HG02759 (cell line): ENCODE measurements at regions not wholly inside any gene's neighbourhood (a gene's known extent, or its start where the extent isn't known, plus 50 kb on each side); places are given as distances from the start of the nearest gene placed in this dataset.
"Not testable (repeated sequence)": the region's sequence is repeated elsewhere in the genome, so short reads cannot be mapped to it uniquely, and the experiment has no call there.

Experiments
- ATAC-seq: cut with Tn5 transposase; IDR thresholded peaks from one replicate; pipeline ENCODE4 v1.9.1; 2021; ENCODE audit warnings: mild to moderate bottlenecking, moderate library complexity; ENCODE audit not compliant: unreplicated experiment

- no peak for ATAC-seq
Observed at GRCh38 chr2:76178610-76179009, 467.9 kb upstream of the GCFC2 start.

DNA sequence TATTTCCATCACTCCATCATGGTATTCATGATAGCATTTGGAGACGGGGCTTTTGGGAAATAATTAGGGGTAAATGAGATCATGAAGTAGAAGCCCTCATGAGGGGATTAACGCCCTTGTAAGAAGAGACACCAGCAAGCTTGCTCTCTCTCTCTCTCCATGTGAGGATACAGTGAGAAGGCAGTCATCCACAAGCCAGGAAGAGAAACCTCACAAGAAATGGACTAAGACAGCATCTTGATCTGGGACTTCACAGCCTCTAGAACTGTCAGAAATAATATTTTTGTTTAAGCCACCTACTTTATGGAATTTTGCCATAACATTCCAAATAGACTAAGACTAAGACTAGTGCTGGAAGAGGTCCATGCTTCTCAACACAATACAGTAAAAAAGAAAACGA is 464.6 kb upstream of the GCFC2 start:
- no peak for ATAC-seq

DNA sequence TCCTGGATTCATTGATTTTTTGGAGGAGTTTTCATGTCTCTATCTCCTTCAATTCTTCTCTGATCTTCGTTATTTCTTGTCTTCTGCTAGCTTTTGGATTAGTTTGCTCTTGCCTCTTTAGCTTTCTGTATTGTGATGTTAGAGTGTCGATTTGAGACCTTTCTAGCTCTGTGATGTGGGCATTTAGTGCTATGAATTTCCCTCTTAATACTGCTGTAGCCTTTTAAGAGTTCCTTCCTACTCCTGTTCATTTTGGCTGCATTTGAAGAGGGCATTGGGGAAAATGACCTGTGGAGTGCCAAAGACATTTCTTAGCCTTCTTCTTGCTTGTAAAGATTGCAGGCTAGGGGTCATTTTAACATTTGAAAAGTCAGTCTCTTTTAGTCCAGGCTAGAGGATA is 463.8 kb upstream of the GCFC2 start:
- ATAC-seq, result no peak

GRCh38 chr2:76173206-76173605 is 462.5 kb upstream of the GCFC2 start:
- ATAC-seq, result not testable (repeated sequence)

DNA sequence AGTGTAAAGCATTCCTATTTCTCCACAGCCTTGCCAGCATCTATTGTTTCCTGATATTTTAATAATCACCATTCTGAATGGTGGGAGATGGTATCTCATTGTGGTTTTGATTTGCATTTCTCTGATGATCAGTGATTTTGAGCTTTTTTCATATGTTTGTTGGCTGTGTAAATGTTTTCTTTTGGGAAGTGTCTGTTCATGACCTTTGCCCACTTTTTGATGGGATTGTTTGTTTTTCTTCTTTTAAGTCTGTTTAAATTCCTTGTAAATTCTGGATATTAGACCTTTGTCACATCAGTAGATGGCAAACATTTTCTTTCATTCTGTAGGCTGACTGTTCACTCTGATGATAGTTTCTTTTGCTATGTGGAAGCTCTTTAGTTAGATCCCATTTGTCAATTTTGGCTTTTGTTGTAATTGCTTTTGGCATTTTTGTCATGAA is 461.5 kb upstream of the GCFC2 start:
- ATAC-seq, result not testable (repeated sequence)

- ATAC-seq, result no peak
Observed at GRCh38 chr2:76170856-76171255, 460.1 kb upstream of the GCFC2 start.

DNA sequence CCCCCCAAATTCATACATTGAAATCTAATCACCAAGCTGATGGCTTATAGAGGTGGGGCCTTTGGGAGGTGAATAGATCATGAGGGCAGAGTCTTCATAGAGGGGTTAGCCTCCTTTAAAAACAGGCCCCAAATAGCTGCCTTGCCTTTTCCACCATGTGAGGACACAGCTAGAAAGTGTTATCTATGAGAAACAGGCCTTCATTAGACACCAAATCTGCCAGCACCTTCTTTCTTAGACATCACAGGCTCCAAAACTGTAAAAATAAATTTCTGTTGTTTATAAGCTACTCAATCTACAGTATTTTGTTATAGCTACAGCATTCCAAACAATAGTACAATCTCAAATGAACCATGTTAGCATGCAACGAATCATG is 459.3 kb upstream of the GCFC2 start:
- ATAC-seq, result no peak

DNA sequence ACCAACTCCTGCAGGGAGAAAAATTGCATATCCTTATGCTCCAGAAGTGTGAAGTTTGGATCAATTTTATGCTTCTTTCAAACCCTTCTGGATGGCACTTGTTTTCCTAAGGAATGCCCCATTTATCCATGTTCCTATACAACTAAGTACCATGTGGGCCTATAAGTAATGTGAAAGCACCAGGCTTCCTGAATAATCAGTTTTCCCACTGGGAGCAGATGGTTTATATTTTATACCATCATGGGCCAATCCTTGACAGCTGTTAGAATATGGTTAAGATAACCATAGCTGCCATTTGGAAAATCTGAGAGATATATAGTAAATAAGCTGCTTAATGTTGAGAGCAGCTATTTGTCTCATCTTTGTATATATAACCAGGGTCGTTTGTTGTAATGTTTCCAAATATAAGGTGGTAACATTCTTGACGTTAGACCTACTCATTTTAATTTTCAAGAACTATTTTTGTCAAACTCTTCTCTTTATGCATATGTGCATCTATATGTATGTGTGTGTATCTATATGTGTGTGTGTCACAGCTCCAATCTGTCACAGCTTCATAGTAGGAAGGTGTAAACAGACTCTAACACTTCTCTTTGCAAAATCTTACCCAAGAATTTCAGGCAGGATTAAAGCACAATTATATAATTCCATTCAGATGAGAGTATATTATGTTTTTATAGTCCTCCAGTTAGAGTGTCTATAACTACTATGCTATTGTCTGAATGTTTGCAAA is 458.7 kb upstream of the GCFC2 start:
- ATAC-seq, result no peak

DNA sequence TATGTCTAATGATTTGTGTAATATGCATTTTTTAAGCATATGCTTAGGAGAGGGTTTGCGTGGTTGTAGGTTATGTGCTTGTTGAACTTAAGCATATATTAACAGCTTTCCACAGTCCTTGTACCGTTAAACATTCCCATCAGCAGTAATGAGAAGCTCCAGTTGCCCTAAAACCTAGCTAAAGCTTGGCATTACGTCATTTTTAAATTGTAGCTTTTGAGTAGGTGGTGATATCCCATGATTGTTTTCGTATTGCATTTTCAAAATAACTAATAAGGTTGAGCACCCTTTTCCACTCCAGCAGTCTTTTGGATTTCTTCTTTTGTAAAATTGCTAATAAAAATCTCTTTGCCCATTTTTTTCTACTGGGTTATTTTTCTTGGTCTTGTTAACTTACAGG is 453.1 kb upstream of the GCFC2 start:
- ATAC-seq, result no peak

DNA sequence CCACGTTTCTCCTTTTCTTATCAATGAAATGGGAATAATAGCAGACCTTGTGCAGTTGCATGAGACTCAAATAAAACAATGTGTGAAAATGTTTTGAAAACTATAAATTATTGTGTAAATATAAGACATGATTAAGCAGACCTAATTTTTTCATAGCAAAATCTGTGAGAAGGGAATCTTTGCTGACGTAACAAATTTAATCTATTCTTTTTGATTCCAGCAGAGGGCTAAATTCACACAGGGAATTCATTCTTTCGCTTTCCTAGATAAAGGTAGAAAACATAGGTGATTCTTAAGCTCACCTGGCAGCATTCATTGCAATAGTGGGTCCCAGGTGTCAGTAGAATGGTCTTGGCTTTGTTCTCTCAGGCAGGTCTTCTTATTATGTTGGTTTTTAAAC is 450.0 kb upstream of the GCFC2 start:
- no peak for ATAC-seq

DNA sequence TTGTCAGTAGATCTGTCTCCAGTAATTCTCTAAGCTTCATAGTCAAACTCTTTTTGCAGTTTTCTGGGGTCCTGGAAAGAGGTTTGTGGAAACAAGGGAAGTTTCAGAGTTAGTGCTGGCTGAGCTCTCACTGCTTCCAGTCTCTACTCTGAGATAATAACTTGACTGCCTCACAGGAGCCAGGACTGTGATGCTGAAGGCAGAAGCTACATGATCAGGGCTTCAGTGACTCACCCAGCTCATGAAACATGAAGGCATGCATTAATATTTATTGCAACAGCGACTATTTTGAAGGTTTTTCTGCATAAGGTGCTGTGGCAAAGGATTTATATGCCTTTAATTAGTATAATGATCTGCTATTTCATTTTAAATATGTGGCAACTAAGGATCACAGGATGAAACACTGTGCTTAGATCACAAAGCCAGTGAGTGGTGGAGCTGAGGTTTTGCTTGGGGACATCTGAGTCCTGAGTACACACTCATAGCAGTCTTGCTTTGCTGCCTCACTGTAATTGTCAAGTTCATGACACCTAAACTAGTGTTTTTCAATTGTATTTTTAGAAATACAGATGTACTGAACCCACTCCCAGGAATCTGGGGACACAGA is 448.4 kb upstream of the GCFC2 start:
- ATAC-seq, result no peak

DNA sequence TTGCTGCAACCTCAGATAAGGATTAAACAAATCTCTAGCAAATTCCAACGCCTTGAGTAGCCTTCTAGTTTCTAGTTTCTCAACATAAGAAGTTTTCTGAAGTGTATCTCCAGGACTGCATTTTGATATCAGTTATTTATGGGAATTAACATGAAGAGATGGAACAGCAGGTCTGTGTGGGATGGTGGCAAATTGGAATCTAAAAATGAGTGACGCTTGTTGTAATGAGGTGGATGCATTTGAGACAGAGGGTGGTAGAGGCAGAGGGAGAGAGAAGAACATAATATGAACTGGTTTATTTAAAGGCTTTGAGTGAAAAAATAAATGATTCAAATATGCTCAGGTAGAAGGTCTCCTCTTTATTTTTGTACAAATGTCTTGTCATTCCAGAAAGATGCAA is 446.8 kb upstream of the GCFC2 start:
- ATAC-seq, result no peak

DNA sequence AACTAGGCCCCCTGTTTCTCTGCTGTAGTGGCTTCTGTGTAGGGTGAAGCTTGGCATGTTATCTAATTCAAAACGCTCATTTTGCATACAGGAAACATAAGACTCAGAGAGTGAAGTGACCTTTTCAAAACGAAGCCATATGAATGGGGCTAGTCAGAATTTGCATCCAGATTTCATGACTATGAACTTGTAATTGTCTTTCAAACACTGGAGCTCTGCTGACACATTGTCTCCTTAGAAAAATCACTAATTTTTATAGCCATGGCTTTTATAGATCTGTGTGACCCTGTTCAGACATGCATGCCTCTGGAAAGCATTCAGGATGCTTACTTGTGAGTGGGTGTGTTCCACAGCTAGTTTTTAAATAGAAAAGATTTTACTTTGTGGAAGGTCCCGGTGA is 444.3 kb upstream of the GCFC2 start:
- no peak for ATAC-seq

- no peak for ATAC-seq
Observed at GRCh38 chr2:76149846-76150245, 439.1 kb upstream of the GCFC2 start.

DNA sequence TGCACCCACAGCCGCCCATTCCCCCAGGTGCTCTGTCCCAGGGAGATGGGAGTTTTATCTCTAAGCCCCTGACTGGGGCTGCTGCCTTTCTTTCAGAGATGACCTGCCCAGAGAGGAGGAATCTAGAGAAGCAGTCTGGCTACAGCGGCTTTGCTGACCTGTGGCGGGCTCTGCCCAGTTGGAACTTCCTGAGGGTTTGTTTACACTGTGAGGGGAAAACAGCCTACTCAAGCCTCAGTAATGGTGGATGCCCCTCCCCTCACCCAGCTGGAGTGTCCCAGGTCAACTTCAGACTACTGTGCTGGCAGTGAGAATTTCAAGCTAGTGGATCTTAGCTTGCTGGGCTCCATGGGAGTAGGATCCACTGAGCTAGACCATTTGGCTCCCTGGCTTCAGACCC is 428.6 kb upstream of the GCFC2 start:
- not testable (repeated sequence) for ATAC-seq

GRCh38 chr2:76128622-76129021 is 417.9 kb upstream of the GCFC2 start:
- no peak for ATAC-seq

DNA sequence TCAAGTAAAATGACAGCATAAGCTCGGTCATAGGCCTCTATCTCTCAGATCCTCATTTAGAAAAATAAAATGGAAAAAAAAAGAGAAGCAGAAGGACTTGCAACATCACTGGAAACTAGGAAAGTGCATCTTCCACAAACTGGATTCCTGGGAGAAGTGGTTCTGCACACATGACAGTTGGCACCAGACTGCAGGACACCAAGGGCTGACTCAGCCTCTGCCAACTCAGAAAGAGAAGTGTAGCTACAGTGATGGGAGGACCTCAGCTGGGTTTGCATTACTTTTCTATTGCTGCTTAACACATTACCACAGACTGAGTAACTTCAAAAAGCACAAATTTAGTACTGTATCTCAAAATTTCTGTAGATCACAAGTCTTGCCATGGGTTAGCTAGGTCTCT is 409.5 kb upstream of the GCFC2 start:
- ATAC-seq, result no peak

DNA sequence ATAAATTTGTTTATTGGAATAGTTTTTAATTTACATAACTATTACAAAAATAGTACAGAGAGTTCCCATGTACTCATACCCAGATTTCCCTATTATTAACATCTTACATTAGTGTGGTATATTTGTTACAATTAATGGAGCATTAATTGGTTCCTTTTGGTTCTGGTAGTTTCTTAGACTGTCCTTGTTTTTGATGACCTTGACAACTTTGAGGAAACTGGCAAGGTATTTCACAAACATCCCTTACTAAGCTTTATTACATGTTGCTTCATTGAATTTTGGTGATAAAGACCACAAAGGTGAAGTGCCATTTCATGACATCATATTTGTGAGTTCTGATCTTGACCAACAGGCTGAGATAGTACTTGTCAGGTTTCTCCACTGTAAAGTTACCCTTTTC is 379.0 kb upstream of the GCFC2 start:
- no peak for ATAC-seq

- ATAC-seq, result no peak
Observed at GRCh38 chr2:76083248-76083647, 372.5 kb upstream of the GCFC2 start.

GRCh38 chr2:76082509-76082908 is 371.8 kb upstream of the GCFC2 start:
- no peak for ATAC-seq

DNA sequence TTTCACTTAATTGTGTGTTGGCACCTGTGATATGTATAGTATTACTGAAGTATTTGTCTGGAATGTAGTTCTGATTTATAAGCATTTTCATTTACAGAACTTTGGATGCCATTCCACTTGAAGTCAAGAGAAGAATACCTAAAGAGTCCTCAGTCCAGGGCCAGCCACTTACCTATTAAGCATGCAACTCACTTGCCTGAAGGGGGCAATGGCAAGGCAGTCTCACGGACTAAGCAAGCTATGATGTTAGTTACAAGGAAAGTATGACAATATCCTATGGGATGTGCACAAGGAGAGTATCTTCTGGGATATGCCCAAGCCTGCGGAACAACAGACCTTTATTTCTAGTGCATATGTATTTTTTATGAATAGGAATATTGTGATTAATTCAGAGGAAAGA is 369.4 kb upstream of the GCFC2 start:
- ATAC-seq, result no peak

DNA sequence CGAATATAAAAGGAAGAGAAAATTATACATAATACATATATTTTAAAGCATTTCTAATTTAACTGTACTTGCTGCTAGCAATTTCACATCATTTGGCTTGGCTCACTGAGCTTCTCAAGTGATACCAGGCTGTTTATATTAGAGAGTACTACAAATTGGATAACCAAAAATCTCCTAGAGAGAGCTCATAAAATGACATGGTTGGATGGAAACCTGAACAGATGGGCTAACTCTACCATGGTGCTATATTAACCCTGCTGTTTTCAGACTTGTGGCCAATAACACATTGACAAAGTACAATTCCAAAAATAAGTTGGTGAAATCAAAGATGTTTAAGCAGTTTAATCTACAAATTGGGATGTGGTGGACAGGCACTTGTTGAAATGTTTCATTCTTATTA is 364.4 kb upstream of the GCFC2 start:
- ATAC-seq, result no peak
